Neural cell (in vitro differentiated cells): ENCODE measurements at regions not wholly inside any gene's neighbourhood (a gene's known extent, or its start where the extent isn't known, plus 50 kb on each side); places are given as distances from the start of the nearest gene placed in this dataset.

Source experiments
- POLR2AphosphoS5 ChIP-seq: IDR thresholded peaks from 2 replicates; pipeline ENCODE4 v1.6.1; 2012
- TF ChIP-seq, protein P1 (sequence below): fragments of 450-650 bp; IDR thresholded peaks from 2 replicates; pipeline ENCODE4 v1.5.1; 2014; ENCODE audit warnings: antibody characterized with exemption, mild to moderate bottlenecking, moderate library complexity; ENCODE audit not compliant: poor library complexity, severe bottlenecking
- TF ChIP-seq, protein P2 (sequence below): IDR thresholded peaks from 2 replicates; pipeline ENCODE4 v1.6.1; 2012; ENCODE audit warnings: borderline replicate concordance

- TF ChIP-seq, protein P1, sequence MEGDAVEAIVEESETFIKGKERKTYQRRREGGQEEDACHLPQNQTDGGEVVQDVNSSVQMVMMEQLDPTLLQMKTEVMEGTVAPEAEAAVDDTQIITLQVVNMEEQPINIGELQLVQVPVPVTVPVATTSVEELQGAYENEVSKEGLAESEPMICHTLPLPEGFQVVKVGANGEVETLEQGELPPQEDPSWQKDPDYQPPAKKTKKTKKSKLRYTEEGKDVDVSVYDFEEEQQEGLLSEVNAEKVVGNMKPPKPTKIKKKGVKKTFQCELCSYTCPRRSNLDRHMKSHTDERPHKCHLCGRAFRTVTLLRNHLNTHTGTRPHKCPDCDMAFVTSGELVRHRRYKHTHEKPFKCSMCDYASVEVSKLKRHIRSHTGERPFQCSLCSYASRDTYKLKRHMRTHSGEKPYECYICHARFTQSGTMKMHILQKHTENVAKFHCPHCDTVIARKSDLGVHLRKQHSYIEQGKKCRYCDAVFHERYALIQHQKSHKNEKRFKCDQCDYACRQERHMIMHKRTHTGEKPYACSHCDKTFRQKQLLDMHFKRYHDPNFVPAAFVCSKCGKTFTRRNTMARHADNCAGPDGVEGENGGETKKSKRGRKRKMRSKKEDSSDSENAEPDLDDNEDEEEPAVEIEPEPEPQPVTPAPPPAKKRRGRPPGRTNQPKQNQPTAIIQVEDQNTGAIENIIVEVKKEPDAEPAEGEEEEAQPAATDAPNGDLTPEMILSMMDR, result no peak
- TF ChIP-seq POLR2AphosphoS5, result no peak
- TF ChIP-seq, protein P2, sequence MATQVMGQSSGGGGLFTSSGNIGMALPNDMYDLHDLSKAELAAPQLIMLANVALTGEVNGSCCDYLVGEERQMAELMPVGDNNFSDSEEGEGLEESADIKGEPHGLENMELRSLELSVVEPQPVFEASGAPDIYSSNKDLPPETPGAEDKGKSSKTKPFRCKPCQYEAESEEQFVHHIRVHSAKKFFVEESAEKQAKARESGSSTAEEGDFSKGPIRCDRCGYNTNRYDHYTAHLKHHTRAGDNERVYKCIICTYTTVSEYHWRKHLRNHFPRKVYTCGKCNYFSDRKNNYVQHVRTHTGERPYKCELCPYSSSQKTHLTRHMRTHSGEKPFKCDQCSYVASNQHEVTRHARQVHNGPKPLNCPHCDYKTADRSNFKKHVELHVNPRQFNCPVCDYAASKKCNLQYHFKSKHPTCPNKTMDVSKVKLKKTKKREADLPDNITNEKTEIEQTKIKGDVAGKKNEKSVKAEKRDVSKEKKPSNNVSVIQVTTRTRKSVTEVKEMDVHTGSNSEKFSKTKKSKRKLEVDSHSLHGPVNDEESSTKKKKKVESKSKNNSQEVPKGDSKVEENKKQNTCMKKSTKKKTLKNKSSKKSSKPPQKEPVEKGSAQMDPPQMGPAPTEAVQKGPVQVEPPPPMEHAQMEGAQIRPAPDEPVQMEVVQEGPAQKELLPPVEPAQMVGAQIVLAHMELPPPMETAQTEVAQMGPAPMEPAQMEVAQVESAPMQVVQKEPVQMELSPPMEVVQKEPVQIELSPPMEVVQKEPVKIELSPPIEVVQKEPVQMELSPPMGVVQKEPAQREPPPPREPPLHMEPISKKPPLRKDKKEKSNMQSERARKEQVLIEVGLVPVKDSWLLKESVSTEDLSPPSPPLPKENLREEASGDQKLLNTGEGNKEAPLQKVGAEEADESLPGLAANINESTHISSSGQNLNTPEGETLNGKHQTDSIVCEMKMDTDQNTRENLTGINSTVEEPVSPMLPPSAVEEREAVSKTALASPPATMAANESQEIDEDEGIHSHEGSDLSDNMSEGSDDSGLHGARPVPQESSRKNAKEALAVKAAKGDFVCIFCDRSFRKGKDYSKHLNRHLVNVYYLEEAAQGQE, result no peak
Measured at GRCh38 chr10:9023206-9023605, 968.7 kb downstream of the GATA3 start.
